ENCODE measurements at regions not wholly inside any gene's neighbourhood (a gene's known extent, or its start where the extent isn't known, plus 50 kb on each side); places are given as distances from the start of the nearest gene placed in this dataset.

GRCh38 chr2:106270471-106270891, 76.4 kb upstream of the UXS1 start:
- TF ChIP-seq CTCF (IDR thresholded peaks at IDR 0.05) = no peak
- TF ChIP-seq POLR2A (IDR thresholded peaks at IDR 0.05) = no peak
- no peak for TF ChIP-seq POLR2AphosphoS5 (IDR thresholded peaks at IDR 0.05)

All from suprapubic skin (tissue), 4 donors.